ENCODE measurements at regions not wholly inside any gene's neighbourhood (a gene's known extent, or its start where the extent isn't known, plus 50 kb on each side); places are given as distances from the start of the nearest gene placed in this dataset.

DNA sequence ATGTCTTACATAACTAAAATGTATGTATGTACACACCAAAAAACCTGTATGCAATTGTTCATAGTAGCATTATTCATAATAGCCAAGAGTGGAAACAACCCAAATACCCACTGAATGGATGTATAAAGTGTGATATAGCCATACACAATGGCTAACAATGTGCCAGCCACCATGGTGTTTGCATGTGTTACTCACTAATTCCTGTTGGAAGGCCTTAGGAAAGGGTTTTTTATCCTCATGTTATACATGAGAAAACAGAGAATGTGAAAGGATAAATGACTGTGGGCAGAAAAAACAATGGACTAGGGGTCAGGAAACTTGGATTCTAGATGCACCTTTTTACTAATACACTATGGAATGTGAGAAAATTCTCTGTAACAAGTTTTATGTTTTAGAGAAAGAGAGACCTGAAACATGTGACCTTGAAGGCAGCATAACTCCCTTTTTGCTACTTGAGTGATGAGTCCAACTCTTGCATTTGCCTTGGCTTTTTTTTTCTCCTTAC, 55.7 kb downstream of the TIGD2 start:
- ATAC-seq = no peak
- Mint-ChIP-seq H3K4me1 (no peaks in the 10 kb centered on the region), H3K27ac (no peak overlapping the region), H3K36me3 (no peaks in the 10 kb centered on the region), H3K4me3 (no peak overlapping the region), H3K9me3 (no peaks in the 10 kb centered on the region)
- no peak for DNase-seq (ENCODE audit: low spot score in 2 of 2)

DNA sequence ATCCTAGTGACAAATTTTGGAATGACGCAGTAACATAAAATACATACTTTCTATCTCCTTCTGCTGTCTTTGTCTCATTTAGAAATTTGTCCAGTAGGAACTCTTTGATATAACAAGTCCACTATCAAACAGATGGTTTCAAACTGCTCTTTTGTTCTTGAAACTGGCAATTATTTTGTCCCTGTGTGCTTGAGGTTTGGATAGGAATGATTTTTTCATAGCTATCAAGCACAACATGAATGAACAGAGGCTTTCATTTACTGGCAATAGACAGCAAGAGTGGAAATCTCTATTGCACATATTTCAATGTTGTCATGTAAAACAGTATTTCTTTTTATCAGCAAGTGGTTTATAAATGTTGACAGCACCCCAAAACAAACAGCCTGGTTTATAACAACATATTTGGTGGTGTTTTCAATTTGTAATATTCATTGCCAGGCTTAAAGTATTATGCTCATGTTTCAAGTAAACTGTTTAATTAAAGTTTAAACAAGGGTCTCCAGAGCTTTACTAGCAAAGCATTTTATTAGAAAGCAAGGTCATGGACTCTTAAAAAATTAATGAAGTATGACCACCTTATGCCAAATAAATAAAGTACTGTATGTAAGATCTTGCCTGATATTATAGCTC, 60.0 kb downstream of the TIGD2 start:
- Mint-ChIP-seq H3K9me3 (no peaks in the 10 kb centered on the region), H3K36me3 (no peaks in the 10 kb centered on the region), H3K4me1 (no peaks in the 10 kb centered on the region), H3K4me3 (no peak overlapping the region), H3K27ac (no peak overlapping the region)
- no peak for ATAC-seq
- DNase-seq (ENCODE audit: low spot score in 2 of 2) = no peak

DNA sequence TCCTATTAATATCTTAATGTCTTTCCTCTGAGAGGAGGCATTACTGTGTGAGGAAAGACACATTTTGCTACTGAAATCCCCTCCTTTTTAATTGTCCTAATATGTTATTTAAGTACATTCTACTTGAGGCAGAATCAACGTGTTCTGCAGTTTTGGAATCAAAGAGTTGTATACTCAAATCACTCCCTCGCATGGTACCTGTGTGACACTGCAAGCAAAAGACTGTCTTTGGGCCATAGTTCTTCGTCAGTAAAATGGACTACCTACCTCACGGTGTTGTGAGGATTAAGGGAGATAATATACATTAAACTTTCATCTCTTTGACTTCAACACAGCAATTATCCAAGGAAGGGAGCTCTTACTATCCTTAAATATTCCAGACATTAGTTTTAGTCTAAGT, 61.5 kb downstream of the TIGD2 start:
- Mint-ChIP-seq H3K27ac (no peak overlapping the region), H3K4me3 (no peak overlapping the region), H3K9me3 (no peaks in the 10 kb centered on the region), H3K36me3 (no peaks in the 10 kb centered on the region), H3K4me1 (no peaks in the 10 kb centered on the region)
- no peak for DNase-seq (ENCODE audit: low spot score in 2 of 2)
- no peak for ATAC-seq

DNA sequence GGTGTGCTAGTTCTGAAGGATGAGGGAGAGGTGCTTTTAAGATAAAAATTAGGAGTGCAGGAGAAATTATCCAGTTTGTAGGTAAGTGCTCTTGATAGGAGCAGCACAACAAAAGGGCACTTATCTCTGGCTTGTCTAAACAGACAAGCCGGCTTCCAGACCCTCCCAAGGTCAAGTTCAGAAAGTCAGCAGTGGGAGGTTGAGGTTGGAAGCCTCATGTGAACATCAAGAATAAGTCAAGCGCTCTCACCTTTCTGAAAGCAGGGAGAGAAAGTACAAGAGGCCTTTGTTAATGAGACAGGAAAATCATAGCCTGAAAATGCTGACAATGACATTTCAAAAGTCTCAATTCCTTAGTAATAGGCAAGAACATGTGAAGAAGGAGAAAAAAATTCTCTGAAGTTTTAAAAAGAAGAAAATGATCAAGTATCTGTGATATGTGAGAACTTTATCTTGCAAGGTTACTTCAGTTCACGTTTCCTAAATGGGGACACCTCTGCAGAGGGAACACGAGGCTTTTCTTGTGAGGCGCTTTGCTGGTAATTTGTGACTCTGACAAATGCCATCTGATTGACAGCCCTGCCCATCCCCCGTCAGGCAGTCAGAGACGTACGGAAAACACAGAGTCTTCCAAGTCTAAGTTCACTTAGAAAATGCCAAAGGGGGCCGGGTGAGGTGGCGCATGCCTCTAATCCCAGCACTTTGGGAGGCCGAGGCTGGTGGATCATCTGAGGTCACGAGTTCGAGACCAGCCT, 62.2 kb downstream of the TIGD2 start:
- no peaks in the 10 kb centered on the region for H3K4me1 Mint-ChIP-seq
- DNase-seq (ENCODE audit: low spot score in 2 of 2) (no peak), ATAC-seq (no peak)
- H3K9me3 Mint-ChIP-seq = no peaks in the 10 kb centered on the region
- H3K4me3 Mint-ChIP-seq = no peak overlapping the region
- H3K36me3 Mint-ChIP-seq = no peaks in the 10 kb centered on the region
- H3K27ac Mint-ChIP-seq = no peak overlapping the region

DNA sequence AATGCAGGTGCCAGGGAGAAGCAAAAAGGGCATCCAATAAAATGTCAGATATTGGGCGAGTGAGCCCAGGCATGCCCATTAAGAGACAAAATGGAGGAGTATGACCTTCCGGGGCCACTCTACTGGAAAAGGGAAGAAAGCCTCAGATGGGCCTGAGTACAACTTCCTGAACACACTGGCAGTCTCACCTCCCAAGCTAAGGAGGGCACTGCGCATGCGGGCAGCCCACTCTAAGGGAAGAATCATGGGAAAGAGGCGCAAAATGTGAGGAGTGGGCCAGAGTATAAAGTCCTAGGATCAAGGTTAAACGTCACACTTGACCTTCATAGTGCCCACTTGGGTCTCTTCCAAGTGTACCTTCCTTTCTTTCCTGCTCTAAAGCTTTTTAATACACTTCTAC, 63.5 kb downstream of the TIGD2 start:
- H3K4me1 Mint-ChIP-seq = no peaks in the 10 kb centered on the region
- no peak overlapping the region for H3K4me3 Mint-ChIP-seq
- DNase-seq (ENCODE audit: low spot score in 2 of 2) (no peak), ATAC-seq (no peak)
- no peaks in the 10 kb centered on the region for H3K36me3 Mint-ChIP-seq
- H3K9me3 Mint-ChIP-seq = no peaks in the 10 kb centered on the region
- H3K27ac Mint-ChIP-seq = peak overlapping the region; percentile 3

DNA sequence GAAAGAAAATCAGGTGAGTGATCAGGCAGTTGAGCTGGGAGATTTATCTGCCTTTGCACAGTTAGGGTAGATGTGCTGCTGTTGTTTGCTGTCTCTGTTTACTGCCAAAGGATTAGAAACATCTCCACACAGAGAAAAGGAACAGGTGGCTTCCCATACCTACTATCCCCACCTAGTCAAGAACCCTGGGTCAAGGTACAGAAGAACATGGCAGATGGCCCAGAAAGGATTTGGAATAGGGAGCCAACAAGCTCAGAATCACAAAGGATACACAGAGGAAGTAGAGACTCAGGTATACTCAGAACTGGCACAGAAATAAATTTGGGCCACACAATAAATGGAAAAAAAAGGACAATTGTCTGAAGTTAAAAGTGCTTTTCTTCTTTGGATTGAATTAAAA, 64.3 kb downstream of the TIGD2 start:
- ATAC-seq = no peak
- no peak overlapping the region for H3K4me3 Mint-ChIP-seq

DNA sequence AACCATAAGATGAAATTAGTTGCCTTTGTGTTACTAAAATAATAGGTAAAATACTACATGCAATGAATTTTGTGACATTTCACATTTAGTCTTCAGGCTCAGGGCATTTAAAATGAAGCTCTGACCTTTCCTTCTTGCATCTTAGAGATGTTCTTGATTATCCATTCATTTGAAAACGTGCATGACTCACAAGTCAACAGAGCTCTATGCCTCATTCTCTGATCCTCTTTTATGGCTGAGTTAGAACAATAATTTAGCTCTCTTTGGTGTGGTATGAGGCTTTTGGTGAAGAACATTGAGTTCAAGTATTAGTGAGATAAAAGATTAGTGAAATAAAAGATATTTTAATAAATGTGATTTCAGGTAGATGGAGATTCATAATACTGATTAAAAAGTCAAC, 66.5 kb downstream of the TIGD2 start:
- Mint-ChIP-seq H3K27ac (no peak overlapping the region), H3K4me1 (no peaks in the 10 kb centered on the region), H3K4me3 (no peak overlapping the region), H3K9me3 (no peaks in the 10 kb centered on the region), H3K36me3 (no peaks in the 10 kb centered on the region)
- DNase-seq (ENCODE audit: low spot score in 2 of 2) (no peak), ATAC-seq (no peak)

More for the DNA sequence above, 64.3 kb downstream of the TIGD2 start:
- H3K27ac Mint-ChIP-seq = peak overlapping the region; percentile 3
- H3K9me3 Mint-ChIP-seq = no peaks in the 10 kb centered on the region
- H3K4me1 Mint-ChIP-seq = no peaks in the 10 kb centered on the region
- no peak for DNase-seq (ENCODE audit: low spot score in 2 of 2)
- H3K36me3 Mint-ChIP-seq = no peaks in the 10 kb centered on the region

DNA sequence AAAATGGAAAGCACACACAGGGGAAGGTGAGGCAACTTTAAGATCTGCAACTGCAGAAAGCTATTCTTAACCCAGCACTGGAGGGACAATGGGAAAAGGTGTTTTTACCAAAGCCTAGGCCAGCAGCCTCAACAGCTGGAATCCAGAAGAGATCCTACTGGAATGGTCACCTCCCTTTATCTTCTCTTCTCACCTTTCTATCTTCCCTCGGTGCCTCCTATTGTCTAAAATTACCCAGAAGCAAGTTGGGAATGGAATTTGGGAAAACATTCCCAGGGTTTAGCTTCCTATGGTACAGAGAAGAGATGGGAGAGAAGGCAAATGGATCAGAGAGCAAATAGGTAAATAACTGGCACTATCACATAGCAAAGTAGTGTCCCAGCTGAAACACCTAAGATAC, 73.1 kb downstream of the TIGD2 start:
- H3K9me3 Mint-ChIP-seq = no peaks in the 10 kb centered on the region
- H3K36me3 Mint-ChIP-seq = no peaks in the 10 kb centered on the region
- H3K4me1 Mint-ChIP-seq = no peaks in the 10 kb centered on the region
- DNase-seq (ENCODE audit: low spot score in 2 of 2) = no peak
- H3K27ac Mint-ChIP-seq = no peak overlapping the region
- no peak for ATAC-seq
- no peak overlapping the region for H3K4me3 Mint-ChIP-seq

Measured in stimulated activated effector memory CD8-positive, alpha-beta T cell treated with anti-CD3 and anti-CD28 coated beads, Interleukin-12 subunit alpha, Interleukin-12 subunit beta, amount 100 ng/mL, for 72 hours (primary cell).